ENCODE measurements at regions not wholly inside any gene's neighbourhood (a gene's known extent, or its start where the extent isn't known, plus 50 kb on each side); places are given as distances from the start of the nearest gene placed in this dataset.
"Not testable (repeated sequence)": the region's sequence is repeated elsewhere in the genome, so short reads cannot be mapped to it uniquely, and the experiment has no call there.

- DNase-seq (ENCODE audit: low spot score) (no peak), ATAC-seq (no peak)
- Mint-ChIP-seq H3K27ac (no peak overlapping the region), H3K9me3 (peaks cover 23% of the 10 kb centered on the region), H3K4me3 (no peak overlapping the region), H3K4me1 (ENCODE audit: low read depth in 2 of 2) (no peaks in the 10 kb centered on the region), H3K36me3 (no peaks in the 10 kb centered on the region), H3K27me3 (no peaks in the 10 kb centered on the region)
Observed at GRCh38 chr6:81380718-81381338, 371.7 kb downstream of the TENT5A start.

DNA sequence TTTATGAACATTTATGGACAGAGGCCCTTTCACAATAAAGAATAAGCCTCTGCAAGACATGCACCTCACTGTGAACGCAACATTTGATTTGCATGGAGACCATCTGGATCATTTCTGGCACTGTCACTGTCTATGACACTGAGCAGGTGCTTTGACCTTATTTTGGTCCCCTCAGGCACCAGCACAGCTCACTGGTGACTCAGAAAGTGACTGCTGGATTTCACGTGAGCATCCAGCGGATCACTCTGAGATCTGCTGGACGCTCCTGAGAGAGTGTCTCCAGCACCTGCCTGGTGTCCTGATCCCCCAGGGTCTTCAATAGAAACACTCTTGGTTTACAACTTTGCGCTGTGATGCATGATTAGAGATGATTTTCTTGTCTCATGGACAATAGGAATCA, 375.7 kb downstream of the TENT5A start:
- ATAC-seq (no peak), DNase-seq (ENCODE audit: low spot score) (no peak)
- Mint-ChIP-seq H3K4me1 (ENCODE audit: low read depth in 2 of 2) (no peaks in the 10 kb centered on the region), H3K9me3 (peaks cover 13% of the 10 kb centered on the region), H3K36me3 (no peaks in the 10 kb centered on the region), H3K27me3 (no peaks in the 10 kb centered on the region), H3K27ac (no peak overlapping the region), H3K4me3 (no peak overlapping the region)

- DNase-seq (ENCODE audit: low spot score) (no peak), ATAC-seq (no peak)
- no peaks in the 10 kb centered on the region for H3K27me3 Mint-ChIP-seq
- H3K9me3 Mint-ChIP-seq = peaks cover 8% of the 10 kb centered on the region
- no peaks in the 10 kb centered on the region for H3K36me3 Mint-ChIP-seq
- no peak overlapping the region for H3K4me3 Mint-ChIP-seq
- no peaks in the 10 kb centered on the region for H3K4me1 Mint-ChIP-seq (ENCODE audit: low read depth in 2 of 2)
- H3K27ac Mint-ChIP-seq = no peak overlapping the region
Observed at GRCh38 chr6:81373414-81373813, 379.1 kb downstream of the TENT5A start.

GRCh38 chr6:81371930-81372329, 380.6 kb downstream of the TENT5A start:
- H3K4me3 Mint-ChIP-seq = no peak overlapping the region
- no peaks in the 10 kb centered on the region for H3K4me1 Mint-ChIP-seq (ENCODE audit: low read depth in 2 of 2)
- peaks cover 2% of the 10 kb centered on the region for H3K9me3 Mint-ChIP-seq
- no peak overlapping the region for H3K27ac Mint-ChIP-seq
- H3K27me3 Mint-ChIP-seq = no peaks in the 10 kb centered on the region
- no peaks in the 10 kb centered on the region for H3K36me3 Mint-ChIP-seq
- no peak for DNase-seq (ENCODE audit: low spot score)
- ATAC-seq = no peak

- Mint-ChIP-seq H3K27me3 (no peaks in the 10 kb centered on the region), H3K27ac (no peak overlapping the region), H3K4me3 (no peak overlapping the region), H3K36me3 (no peaks in the 10 kb centered on the region), H3K9me3 (peaks cover 2% of the 10 kb centered on the region), H3K4me1 (ENCODE audit: low read depth in 2 of 2) (no peaks in the 10 kb centered on the region)
- no peak for DNase-seq (ENCODE audit: low spot score)
- no peak for ATAC-seq
Observed at GRCh38 chr6:81366972-81367371, 385.5 kb downstream of the TENT5A start.

- no peaks in the 10 kb centered on the region for H3K27me3 Mint-ChIP-seq
- DNase-seq (ENCODE audit: low spot score) (no peak), ATAC-seq (no peak)
- no peaks in the 10 kb centered on the region for H3K36me3 Mint-ChIP-seq
- no peak overlapping the region for H3K27ac Mint-ChIP-seq
- H3K9me3 Mint-ChIP-seq = no peaks in the 10 kb centered on the region
- no peak overlapping the region for H3K4me3 Mint-ChIP-seq
- H3K4me1 Mint-ChIP-seq (ENCODE audit: low read depth in 2 of 2) = no peaks in the 10 kb centered on the region
Observed at GRCh38 chr6:81362246-81362645, 390.2 kb downstream of the TENT5A start.

DNA sequence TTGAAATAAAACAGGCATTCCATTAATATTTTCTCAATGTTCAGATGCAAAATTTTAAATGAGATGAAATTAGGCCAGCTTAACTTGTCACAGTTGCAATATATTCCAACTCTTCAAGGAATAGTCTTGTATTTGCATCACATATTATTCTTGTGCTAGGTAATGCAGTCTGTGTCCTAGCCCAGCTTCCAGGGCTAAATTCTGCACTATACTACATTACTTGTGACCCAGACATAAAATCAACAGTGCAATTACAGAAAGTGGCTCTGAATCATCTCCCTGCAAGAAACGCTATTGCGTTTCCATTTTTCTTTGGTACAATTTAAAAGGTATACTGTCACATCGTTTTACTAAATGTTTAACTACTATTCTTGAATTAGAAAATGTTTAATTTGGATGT, 399.2 kb downstream of the TENT5A start:
- no peak overlapping the region for H3K27ac Mint-ChIP-seq
- no peaks in the 10 kb centered on the region for H3K27me3 Mint-ChIP-seq

GRCh38 chr6:81344026-81344425, 408.5 kb downstream of the TENT5A start:
- peaks cover 26% of the 10 kb centered on the region for H3K9me3 Mint-ChIP-seq
- not testable (repeated sequence) for H3K36me3 Mint-ChIP-seq; H3K4me3 Mint-ChIP-seq; ATAC-seq; H3K27ac Mint-ChIP-seq; H3K4me1 Mint-ChIP-seq (ENCODE audit: low read depth in 2 of 2); DNase-seq (ENCODE audit: low spot score); H3K27me3 Mint-ChIP-seq

More for the DNA sequence above, 399.2 kb downstream of the TENT5A start:
- Mint-ChIP-seq H3K36me3 (no peaks in the 10 kb centered on the region), H3K4me3 (no peak overlapping the region), H3K9me3 (peaks cover 22% of the 10 kb centered on the region), H3K4me1 (ENCODE audit: low read depth in 2 of 2) (no peaks in the 10 kb centered on the region)
- ATAC-seq (no peak), DNase-seq (ENCODE audit: low spot score) (no peak)

DNA sequence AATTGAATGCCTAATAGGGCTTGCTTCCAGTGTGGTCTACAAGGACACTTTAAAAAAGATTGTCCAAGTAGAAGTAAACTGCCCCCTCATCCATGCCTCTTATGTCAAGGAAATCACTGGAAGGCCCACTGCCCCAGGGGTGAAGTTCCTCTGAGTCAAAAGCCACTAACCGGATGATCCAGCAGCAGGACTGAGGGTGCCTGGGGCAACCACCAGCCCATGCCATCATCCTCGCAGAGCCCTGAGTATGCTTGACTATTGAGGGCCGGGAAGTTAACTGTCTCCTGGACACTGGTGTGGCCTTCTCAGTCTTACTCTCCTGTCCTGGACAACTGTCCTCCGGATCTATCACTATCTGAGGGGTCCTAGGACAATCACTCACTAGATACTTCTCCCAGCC, 411.5 kb downstream of the TENT5A start:
- peaks cover 19% of the 10 kb centered on the region for H3K9me3 Mint-ChIP-seq
- peaks cover 4% of the 10 kb centered on the region for H3K36me3 Mint-ChIP-seq
- H3K4me1 Mint-ChIP-seq (ENCODE audit: low read depth in 2 of 2) = no peaks in the 10 kb centered on the region
- ATAC-seq (no peak), DNase-seq (ENCODE audit: low spot score) (no peak)
- H3K4me3 Mint-ChIP-seq = no peak overlapping the region
- no peaks in the 10 kb centered on the region for H3K27me3 Mint-ChIP-seq
- H3K27ac Mint-ChIP-seq = no peak overlapping the region

DNA sequence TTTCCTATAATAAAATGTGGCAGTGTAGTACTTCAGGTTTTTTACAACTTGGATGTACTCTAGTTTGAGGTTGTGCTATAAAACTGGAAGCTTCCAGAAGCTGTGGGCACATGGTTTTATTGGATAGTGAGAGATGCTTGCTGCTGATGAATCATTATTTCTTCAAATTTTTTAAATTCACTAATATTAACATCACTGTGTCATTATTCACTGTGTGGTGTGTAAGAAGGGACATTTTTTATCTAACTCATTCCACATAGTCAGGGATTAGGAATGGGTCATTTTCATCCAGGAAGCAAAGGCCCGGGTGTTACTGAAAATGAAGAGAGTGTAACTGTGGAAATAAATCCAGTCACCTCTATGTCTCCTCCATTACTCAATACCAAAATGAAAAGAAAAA, 421.0 kb downstream of the TENT5A start:
- ATAC-seq = no peak
- Mint-ChIP-seq H3K9me3 (peaks cover 14% of the 10 kb centered on the region), H3K27me3 (no peaks in the 10 kb centered on the region), H3K4me3 (no peak overlapping the region), H3K27ac (no peak overlapping the region), H3K36me3 (no peaks in the 10 kb centered on the region), H3K4me1 (ENCODE audit: low read depth in 2 of 2) (no peaks in the 10 kb centered on the region)
- DNase-seq (ENCODE audit: low spot score) = no peak

DNA sequence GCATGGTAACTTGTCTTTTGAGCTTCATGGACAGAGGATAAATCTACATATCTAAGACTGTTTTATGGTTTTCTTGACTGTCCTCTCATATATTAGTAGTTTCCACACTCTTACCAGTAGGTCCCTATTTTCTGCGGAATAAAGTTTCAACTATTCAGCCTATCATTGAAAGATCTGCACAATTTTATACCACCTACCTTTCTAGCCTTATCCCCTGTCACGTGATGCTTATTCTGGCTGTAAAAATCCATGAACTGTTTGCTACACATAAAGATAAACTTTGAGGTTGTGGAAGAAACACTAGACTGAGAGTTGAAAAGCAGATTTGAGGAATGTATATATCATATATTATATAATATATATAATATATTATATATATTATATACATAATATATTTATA, 423.8 kb downstream of the TENT5A start:
- H3K36me3 Mint-ChIP-seq = no peaks in the 10 kb centered on the region
- H3K4me1 Mint-ChIP-seq (ENCODE audit: low read depth in 2 of 2) = no peaks in the 10 kb centered on the region
- no peak overlapping the region for H3K4me3 Mint-ChIP-seq
- no peaks in the 10 kb centered on the region for H3K27me3 Mint-ChIP-seq
- ATAC-seq = no peak
- peaks cover 7% of the 10 kb centered on the region for H3K9me3 Mint-ChIP-seq
- no peak for DNase-seq (ENCODE audit: low spot score)
- no peak overlapping the region for H3K27ac Mint-ChIP-seq

DNA sequence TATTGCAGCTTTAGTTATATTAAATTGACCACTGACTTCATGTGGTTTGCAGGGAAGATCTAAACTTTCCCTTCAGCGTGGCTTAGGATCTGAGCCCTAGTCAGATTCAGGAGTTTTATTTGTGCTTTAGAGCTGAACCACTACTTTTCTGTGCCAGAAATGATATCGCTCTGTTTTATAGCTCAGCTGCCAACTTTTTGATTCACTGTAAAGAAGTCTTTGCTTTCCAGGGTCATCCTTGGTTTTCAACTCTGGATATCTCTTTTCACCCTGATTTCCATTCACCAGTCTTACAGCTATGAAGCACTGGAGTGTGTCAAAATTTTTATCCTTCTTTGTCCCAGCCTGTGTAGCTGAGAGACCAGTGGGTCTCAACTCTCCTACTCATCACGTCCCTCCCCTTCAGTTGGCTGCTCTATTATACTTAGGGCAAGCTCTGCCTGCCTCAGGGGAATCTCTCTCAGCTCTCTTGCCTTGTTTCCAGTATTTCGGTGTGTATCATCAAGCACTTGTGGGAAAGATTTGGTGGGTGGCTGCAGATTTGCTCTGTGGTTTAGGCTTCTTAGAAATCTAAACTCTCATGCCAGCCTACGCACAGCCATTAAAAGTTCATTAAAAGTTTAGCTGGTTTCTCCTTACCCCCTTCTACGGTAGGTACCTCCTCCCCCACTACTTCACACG, 425.5 kb downstream of the TENT5A start:
- no peaks in the 10 kb centered on the region for H3K27me3 Mint-ChIP-seq
- no peak overlapping the region for H3K27ac Mint-ChIP-seq
- ATAC-seq (no peak), DNase-seq (ENCODE audit: low spot score) (no peak)
- H3K4me1 Mint-ChIP-seq (ENCODE audit: low read depth in 2 of 2) = no peaks in the 10 kb centered on the region
- H3K9me3 Mint-ChIP-seq = peaks cover 9% of the 10 kb centered on the region
- no peaks in the 10 kb centered on the region for H3K36me3 Mint-ChIP-seq
- no peak overlapping the region for H3K4me3 Mint-ChIP-seq

GRCh38 chr6:81309811-81310210, 442.7 kb downstream of the TENT5A start:
- Mint-ChIP-seq H3K9me3 (peaks cover 10% of the 10 kb centered on the region), H3K36me3 (peaks cover 9% of the 10 kb centered on the region), H3K4me1 (ENCODE audit: low read depth in 2 of 2) (no peaks in the 10 kb centered on the region), H3K27ac (no peak overlapping the region), H3K27me3 (no peaks in the 10 kb centered on the region), H3K4me3 (no peak overlapping the region)
- ATAC-seq = no peak
- DNase-seq (ENCODE audit: low spot score) = no peak

DNA sequence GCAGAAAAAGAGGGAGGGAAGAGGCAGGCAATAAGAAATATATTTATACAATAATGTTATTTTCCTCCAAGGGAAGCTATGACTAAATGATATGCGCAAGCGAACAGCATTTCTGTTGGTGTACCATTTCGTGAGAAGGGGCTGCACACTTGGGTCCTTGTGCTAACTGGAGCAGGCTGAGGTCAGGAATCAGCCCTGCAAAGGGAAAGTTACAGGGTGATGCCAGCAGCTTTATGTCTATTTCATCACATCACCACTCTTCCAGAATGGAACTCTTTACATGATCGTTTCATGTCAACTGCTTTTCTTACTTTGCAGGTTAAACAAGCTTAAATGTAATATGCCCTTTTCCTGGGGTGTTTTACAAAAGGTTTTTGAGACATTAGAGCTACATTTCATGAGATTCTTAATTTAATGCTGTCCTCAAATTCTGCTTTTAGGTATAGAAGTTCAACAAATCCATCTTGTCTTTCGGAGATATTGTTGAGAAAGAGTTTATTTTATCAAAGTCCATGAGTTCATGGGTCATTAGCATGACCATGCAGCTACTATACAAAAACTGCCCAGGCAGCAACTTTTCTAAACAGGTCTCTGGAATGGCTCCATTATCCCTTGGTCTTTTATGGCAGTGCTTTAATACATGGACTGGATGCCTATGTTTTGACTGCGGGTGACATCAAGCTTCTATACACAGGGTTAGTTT, 443.8 kb downstream of the TENT5A start:
- no peak overlapping the region for H3K4me3 Mint-ChIP-seq
- H3K27ac Mint-ChIP-seq = no peak overlapping the region
- H3K36me3 Mint-ChIP-seq = peaks cover 7% of the 10 kb centered on the region
- H3K9me3 Mint-ChIP-seq = peaks cover 9% of the 10 kb centered on the region
- no peaks in the 10 kb centered on the region for H3K27me3 Mint-ChIP-seq
- no peak for DNase-seq (ENCODE audit: low spot score)
- ATAC-seq = no peak
- no peaks in the 10 kb centered on the region for H3K4me1 Mint-ChIP-seq (ENCODE audit: low read depth in 2 of 2)
